Muscle of arm (tissue), 1 donor: ENCODE measurements at regions not wholly inside any gene's neighbourhood (a gene's known extent, or its start where the extent isn't known, plus 50 kb on each side); places are given as distances from the start of the nearest gene placed in this dataset.

ENCODE experiments used
- DNase-seq: peaks from one replicate; pipeline ENCODE4 v3.0.0-alpha.2; 2013

- no peak for DNase-seq
Observed at GRCh38 chr18:24786027-24786426, 325.6 kb downstream of the HRH4 start.

DNA sequence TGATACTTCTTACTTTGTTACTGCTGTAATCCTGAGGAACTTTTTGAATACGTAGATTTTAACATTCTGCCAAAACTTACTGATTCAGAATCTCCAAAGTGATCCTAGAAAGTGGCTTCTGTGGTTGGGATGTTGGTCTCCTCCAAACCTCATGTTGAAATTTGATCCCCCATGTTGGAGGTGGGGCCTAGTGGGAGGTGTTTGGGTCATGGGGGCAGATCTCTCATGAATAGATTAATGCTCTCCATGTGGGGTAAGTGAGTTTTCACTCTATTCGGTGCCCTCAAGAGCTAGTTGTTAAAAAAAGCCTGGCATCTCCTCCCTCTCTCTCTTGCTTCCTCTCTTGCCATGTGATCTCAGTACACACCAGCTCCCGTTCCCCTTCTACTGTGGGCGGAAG lies 329.9 kb downstream of the HRH4 start:
- no peak for DNase-seq

GRCh38 chr18:24791751-24792545 lies 331.5 kb downstream of the HRH4 start:
- DNase-seq = no peak

- DNase-seq = no peak
Observed at GRCh38 chr18:24793742-24794141, 333.3 kb downstream of the HRH4 start.

DNA sequence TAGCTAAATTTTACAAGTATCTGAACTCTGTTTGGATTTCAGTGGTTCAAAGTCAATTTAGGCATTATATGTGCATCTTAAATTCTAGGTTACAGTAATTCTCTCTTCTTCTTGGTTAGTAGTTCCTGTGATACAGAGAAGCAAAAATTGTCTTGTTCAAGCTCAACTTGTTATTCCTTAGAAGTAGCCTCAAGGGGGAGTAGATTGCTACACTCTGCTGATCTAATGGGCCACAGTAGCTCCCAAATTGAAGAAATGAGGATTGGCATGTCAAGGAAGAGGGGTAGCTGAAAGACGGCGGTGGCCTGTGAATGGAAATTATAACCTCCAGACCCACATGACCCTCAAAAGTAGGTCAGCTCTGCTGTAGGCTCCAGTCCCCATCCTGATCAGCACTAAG lies 334.7 kb downstream of the HRH4 start:
- no peak for DNase-seq

GRCh38 chr18:24797981-24798380 lies 337.5 kb downstream of the HRH4 start:
- DNase-seq = no peak

GRCh38 chr18:24799176-24799575 lies 338.7 kb downstream of the HRH4 start:
- DNase-seq = no peak

- DNase-seq = no peak
Observed at GRCh38 chr18:24799720-24800119, 339.3 kb downstream of the HRH4 start.

GRCh38 chr18:24801001-24801400 lies 340.6 kb downstream of the HRH4 start:
- no peak for DNase-seq

- DNase-seq = no peak
Observed at GRCh38 chr18:24802456-24802855, 342.0 kb downstream of the HRH4 start.

DNA sequence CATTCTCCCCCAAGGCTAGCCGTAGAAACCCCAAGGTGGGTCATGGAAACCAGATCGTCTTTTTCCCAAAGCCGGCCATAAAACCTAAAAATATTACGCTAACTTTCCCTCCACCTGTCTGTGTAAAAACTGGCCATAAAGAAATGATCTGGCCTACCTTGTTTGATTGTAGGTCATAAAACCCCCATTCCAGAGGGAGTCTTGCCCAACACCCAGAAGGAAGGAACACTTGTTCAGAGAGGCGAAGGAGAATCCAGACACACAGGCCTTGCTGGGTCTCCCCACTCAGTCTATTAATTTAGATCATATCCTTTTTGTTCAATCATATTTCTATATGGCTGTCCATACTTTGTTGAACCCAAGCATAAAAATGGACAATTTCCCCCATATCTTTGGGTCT lies 344.7 kb downstream of the HRH4 start:
- DNase-seq = no peak

- DNase-seq = no peak
Observed at GRCh38 chr18:24809173-24809950, 348.9 kb downstream of the HRH4 start.

DNA sequence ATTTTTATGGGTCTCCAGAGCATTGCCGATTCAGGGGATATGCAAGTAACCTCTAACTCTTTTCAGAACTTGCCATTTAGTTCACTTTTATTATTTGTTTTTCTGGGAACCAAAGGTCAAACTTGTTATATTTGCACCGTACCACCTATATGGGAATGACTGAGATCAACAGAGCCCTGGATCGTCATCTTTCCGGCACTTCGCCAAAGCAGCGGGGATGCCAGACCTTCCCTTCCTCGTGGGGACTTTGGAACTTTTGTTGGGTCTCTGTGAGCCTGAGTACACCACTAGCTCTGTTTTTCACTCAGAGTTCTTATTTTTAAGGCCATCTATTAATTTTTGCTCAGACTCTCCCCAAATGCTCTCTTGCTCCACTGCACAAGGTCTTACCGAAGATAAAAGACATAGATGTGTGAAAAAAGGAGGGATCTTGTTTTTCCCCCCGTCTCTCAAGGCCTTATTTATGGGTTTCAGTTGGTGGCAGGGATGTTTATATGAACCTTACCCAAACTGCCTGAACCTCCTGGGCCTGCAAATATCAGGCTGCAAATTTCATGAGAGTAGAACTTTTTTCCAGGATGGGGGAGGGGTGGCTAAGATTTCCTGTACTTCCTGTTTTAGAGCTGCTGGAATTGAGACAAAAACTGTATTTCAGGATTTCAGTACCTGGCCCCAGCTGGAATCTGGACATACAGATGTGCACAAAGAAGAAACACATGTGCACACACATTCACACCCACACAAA lies 350.3 kb downstream of the HRH4 start:
- DNase-seq = no peak

DNA sequence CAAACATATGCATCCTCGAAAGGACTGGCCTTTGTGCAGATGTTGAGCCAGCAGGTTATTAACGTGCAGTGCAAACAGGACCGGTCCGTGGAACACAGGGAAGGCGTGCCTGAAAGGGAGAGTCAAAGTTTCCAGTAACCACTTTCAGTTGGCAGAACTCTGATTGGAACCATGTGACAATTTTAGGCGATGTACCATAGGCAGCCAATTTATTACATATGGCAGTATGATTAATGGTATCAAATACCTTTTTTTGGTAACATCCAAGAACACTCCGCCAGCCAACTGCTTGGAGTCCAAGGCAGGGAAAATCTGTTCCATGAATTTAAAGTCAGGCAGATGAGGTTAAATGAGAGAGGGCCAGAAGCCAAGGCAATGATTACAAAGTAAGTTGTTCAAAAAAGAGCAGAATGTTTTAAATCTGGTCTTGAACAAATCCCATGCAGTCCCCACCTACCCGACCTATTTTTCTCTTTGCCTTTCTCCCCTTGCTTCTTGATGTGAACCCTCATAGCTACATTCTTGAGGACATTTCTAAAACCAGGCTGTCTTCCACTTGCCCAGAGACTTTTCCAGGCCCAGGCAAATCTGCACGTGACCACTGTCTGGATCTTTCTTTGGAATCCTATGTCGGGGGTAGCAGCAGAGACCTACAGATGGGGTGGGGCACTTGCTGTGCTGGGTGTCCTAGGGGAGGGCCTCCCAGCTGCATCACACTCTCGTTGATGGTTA lies 351.7 kb downstream of the HRH4 start:
- peak; percentile 76 for DNase-seq

DNA sequence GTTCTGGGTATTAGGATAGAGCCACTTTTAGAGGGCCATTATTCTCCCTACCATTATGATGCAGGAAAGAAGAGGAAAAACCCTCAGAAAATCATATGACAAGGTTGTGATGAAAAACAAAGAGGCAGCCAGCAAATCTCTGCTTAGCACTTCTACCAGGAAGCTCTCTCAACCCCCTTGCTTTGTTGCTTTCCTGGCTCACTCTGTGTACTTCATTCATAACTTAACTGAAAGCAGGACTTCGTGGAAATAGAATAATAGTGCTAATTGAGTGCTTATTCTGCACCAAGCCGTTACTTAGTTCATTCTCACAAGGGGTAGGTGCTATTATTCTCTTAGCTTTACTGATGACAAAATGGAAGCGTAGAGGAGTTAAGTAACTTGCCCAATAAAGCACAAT lies 354.1 kb downstream of the HRH4 start:
- no peak for DNase-seq

DNA sequence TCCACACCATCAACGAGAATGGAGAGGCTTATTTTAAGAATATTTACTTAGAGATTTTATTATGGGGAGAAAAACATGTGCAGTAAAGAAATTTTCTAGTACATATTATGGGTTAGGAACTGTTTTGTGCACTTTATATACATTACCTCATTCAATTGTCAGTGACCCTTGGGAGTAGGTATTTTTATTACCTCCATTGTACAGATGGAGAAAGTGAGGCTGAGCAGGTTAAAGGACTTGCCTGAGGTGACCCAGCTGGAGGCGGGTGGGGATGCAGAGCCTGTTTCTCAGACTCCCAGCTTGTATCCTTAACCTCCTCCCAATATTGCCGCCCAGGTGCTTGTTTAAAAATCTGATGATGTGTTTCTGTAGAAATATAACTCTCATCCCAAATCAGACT lies 356.7 kb downstream of the HRH4 start:
- DNase-seq = no peak

DNA sequence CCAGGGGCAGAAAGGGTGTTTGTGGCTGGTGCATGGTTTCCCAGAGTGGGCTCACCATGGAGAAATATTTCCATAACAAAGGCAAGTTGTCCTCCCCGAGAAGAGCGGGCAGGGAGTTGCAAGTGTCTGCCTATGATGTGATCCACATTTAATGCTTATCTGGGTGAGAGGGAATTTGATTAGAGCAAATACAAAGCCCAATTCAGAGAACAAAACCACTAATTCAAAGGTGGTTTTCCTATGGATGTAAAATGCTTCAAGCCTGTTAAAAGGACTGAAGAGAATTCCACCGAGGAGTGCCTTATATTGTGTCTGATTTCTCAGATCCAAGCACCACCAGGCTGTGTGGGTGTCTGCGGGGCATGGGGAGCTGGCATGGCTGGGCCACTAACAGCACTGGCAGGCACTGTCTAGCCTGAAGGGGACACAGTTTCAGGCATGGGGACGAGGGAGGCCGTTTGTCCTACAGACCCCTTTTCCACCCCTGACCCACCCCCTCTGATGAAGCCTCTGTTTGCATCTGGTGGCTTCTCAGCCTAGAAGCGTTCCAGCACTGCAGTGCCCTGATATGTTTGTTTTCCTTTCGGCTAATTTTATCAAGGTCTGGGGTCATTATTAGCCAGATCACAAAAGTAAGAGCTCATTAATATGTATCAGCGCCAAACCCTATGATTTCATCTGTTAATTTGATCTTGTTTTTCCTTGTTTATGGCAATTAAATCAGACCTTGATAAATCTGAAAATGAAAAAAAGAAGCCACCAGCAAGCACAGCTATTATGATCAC lies 357.3 kb downstream of the HRH4 start:
- DNase-seq = no peak

GRCh38 chr18:24818441-24818840 lies 358.0 kb downstream of the HRH4 start:
- no peak for DNase-seq

DNA sequence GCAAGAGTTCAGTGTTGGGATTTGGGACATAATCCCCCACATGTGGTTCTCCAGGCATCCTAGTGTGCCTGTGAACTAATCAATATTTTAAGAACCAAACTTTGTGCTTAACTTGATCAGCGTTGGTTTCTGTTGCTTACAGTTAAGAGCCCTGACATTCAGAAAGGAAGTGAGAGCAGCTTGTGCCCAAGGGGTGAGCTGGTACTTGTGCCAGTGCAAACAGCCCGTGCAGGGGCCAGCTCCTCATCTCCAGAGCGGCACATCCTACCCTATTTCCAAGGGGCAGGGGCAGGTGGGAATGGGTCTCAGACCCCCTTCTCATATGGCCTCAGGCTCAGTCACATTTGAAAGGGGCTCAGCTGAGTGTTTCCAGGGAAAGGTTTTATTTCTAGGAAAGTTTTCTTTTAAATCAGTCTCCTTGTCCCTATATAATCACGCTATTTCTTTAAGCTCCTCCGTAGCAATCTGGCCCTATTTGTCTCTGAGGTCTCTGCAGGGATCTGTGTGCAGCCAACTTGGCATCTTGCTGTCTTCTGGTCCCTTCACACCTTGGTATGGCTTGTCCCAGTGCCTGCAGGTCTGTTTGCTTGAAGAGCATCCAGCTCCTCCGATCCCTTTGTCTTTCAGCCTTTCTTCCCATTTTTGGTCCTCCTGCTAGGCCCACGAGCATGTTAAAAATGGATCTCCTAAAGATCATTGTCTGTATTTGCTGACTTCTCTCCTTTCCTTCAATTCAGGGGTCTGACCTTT lies 358.9 kb downstream of the HRH4 start:
- DNase-seq = no peak

- DNase-seq = no peak
Observed at GRCh38 chr18:24825397-24825796, 365.0 kb downstream of the HRH4 start.
